HEK293 (cell line): ENCODE measurements at regions not wholly inside any gene's neighbourhood (a gene's known extent, or its start where the extent isn't known, plus 50 kb on each side); places are given as distances from the start of the nearest gene placed in this dataset.
"Not testable (repeated sequence)": the region's sequence is repeated elsewhere in the genome, so short reads cannot be mapped to it uniquely, and the experiment has no call there.

Source experiments
- CTCF ChIA-PET: fragments of 350-600 bp; formaldehyde crosslinking; extraction: SDS; loops from one replicate; lab custom pipeline; 2021; ENCODE audit warnings: antibody characterized with exemption; lab: Yijun Ruan, JAX
- POLR2A ChIA-PET: fragments of 300-600 bp; formaldehyde crosslinking; extraction: SDS; loops from one replicate; lab custom pipeline; 2020; ENCODE audit warnings: antibody characterized with exemption, inconsistent platforms; lab: Yijun Ruan, JAX
- H3K27ac ChIP-seq: fragments of 200-500 bp; sonication (Bioruptor generic); 2 replicates; pipeline ENCODE4 v1.5.1; 2014; ENCODE audit warnings: low read depth, low read length, control low read depth, inconsistent platforms; ENCODE audit errors: extremely low read depth
- H3K36me3 ChIP-seq, 2 experiments: fragments of 200-500 bp in 1 of 2; sonication (Bioruptor generic) in 1 of 2; 1 replicate in 1 of 2; 2 replicates in 1 of 2; pipeline ENCODE4 v1.5.1; 2014 to 2017; ENCODE audit warnings: inconsistent platforms in 2 of 2, low read length in 2 of 2; ENCODE audit not compliant: control insufficient read depth in 2 of 2, insufficient read depth in 1 of 2
- H3K4me1 ChIP-seq: fragments of 200-500 bp; sonication (Bioruptor generic); 2 replicates; pipeline ENCODE4 v1.5.1; 2014; ENCODE audit warnings: mild to moderate bottlenecking, low read length, inconsistent platforms; ENCODE audit not compliant: control insufficient read depth, insufficient read depth
- H3K4me3 ChIP-seq: 2 replicates; pipeline ENCODE4 v1.5.1; 2011; ENCODE audit warnings: low read depth, mild to moderate bottlenecking, control low read depth, low read length, moderate library complexity
- H3K9me3 ChIP-seq: fragments of 200-500 bp; sonication (Bioruptor generic); 2 replicates; pipeline ENCODE4 v1.5.1; 2014; ENCODE audit warnings: low read depth, low read length, inconsistent platforms; ENCODE audit not compliant: control insufficient read depth, insufficient read depth
- ZBTB8A ChIP-seq: fragments of 450-650 bp; formaldehyde crosslinking; IDR thresholded peaks from 2 replicates; pipeline ENCODE4 v1.5.1; 2016; ENCODE audit warnings: missing biosample characterization, missing genetic modification characterization
- ZNF140 ChIP-seq: fragments of 450-650 bp; formaldehyde crosslinking; IDR thresholded peaks from 2 replicates; pipeline ENCODE4 v1.5.1; 2016; ENCODE audit warnings: missing biosample characterization, missing genetic modification characterization
- ZNF292 ChIP-seq: fragments of 450-650 bp; formaldehyde crosslinking; IDR thresholded peaks from 2 replicates; pipeline ENCODE4 v1.5.1; 2016; ENCODE audit warnings: low read depth, missing biosample characterization, missing genetic modification characterization, borderline replicate concordance
- ZNF394 ChIP-seq: fragments of 450-650 bp; formaldehyde crosslinking; IDR thresholded peaks from 2 replicates; pipeline ENCODE4 v1.5.1; 2016; ENCODE audit warnings: missing biosample characterization, missing genetic modification characterization, mild to moderate bottlenecking, moderate library complexity, borderline replicate concordance
- ZNF426 ChIP-seq: fragments of 450-650 bp; formaldehyde crosslinking; IDR thresholded peaks from 2 replicates; pipeline ENCODE4 v1.5.1; 2017; ENCODE audit warnings: missing biosample characterization, missing genetic modification characterization, mild to moderate bottlenecking, inconsistent platforms, moderate library complexity
- ZNF510 ChIP-seq: fragments of 450-650 bp; formaldehyde crosslinking; IDR thresholded peaks from 2 replicates; pipeline ENCODE4 v1.5.1; 2018; ENCODE audit warnings: mild to moderate bottlenecking, missing genetic modification characterization, missing biosample characterization; ENCODE audit not compliant: insufficient replicate concordance
- ZNF555 ChIP-seq: fragments of 450-650 bp; formaldehyde crosslinking; conservative IDR thresholded peaks from 2 replicates; pipeline ENCODE4 v1.5.1; 2017; ENCODE audit warnings: missing biosample characterization, mild to moderate bottlenecking, missing genetic modification characterization, inconsistent platforms
- ZNF558 ChIP-seq: fragments of 450-650 bp; formaldehyde crosslinking; IDR thresholded peaks from 2 replicates; pipeline ENCODE4 v1.5.1; 2016; ENCODE audit warnings: missing biosample characterization, missing genetic modification characterization
- ZNF560 ChIP-seq: fragments of 450-650 bp; formaldehyde crosslinking; IDR thresholded peaks from 2 replicates; pipeline ENCODE4 v1.5.1; 2017; ENCODE audit warnings: missing biosample characterization, missing genetic modification characterization, borderline replicate concordance
- ZNF623 ChIP-seq: fragments of 450-650 bp; formaldehyde crosslinking; IDR thresholded peaks from 2 replicates; pipeline ENCODE4 v1.5.1; 2016; ENCODE audit warnings: missing biosample characterization, missing genetic modification characterization
- ZNF629 ChIP-seq: fragments of 450-650 bp; formaldehyde crosslinking; IDR thresholded peaks from 2 replicates; pipeline ENCODE4 v1.5.1; 2017; ENCODE audit warnings: missing biosample characterization, missing genetic modification characterization
- ZXDB ChIP-seq: fragments of 450-650 bp; formaldehyde crosslinking; IDR thresholded peaks from 2 replicates; pipeline ENCODE4 v1.5.1; 2016; ENCODE audit warnings: missing biosample characterization, missing genetic modification characterization
- TF ChIP-seq, protein P1 (sequence below): fragments of 450-650 bp; formaldehyde crosslinking; conservative IDR thresholded peaks from 2 replicates; pipeline ENCODE4 v1.5.1; 2016; ENCODE audit warnings: low read depth, missing biosample characterization, missing genetic modification characterization
- TF ChIP-seq, protein P2 (sequence below): fragments of 450-650 bp; formaldehyde crosslinking; conservative IDR thresholded peaks from 2 replicates; pipeline ENCODE4 v1.5.1; 2016; ENCODE audit warnings: low read depth, missing biosample characterization, missing genetic modification characterization
- TF ChIP-seq, protein P3 (sequence below): fragments of 450-650 bp; formaldehyde crosslinking; IDR thresholded peaks from 2 replicates; pipeline ENCODE4 v1.5.1; 2016; ENCODE audit warnings: missing biosample characterization, missing genetic modification characterization

DNA sequence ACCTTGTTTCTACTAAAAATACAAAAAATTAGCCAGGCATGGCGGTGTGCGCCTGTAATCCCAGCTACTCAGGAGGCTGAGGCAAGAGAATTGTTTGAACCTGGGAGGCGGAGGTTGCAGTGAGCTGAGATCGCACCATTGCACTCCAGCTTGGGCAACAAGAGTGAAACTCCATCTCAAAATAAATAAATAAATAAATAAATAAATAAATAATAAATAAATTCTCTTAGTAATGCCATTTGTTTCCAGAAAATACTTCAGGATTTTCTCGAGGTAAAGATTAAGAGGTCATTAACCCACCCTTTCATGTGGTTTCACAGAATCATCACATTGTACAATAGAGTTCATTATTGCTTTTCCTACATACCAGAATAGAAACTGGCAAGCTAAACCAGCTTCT, 68.5 kb upstream of the JAK1 start:
- TF ChIP-seq, protein P1, sequence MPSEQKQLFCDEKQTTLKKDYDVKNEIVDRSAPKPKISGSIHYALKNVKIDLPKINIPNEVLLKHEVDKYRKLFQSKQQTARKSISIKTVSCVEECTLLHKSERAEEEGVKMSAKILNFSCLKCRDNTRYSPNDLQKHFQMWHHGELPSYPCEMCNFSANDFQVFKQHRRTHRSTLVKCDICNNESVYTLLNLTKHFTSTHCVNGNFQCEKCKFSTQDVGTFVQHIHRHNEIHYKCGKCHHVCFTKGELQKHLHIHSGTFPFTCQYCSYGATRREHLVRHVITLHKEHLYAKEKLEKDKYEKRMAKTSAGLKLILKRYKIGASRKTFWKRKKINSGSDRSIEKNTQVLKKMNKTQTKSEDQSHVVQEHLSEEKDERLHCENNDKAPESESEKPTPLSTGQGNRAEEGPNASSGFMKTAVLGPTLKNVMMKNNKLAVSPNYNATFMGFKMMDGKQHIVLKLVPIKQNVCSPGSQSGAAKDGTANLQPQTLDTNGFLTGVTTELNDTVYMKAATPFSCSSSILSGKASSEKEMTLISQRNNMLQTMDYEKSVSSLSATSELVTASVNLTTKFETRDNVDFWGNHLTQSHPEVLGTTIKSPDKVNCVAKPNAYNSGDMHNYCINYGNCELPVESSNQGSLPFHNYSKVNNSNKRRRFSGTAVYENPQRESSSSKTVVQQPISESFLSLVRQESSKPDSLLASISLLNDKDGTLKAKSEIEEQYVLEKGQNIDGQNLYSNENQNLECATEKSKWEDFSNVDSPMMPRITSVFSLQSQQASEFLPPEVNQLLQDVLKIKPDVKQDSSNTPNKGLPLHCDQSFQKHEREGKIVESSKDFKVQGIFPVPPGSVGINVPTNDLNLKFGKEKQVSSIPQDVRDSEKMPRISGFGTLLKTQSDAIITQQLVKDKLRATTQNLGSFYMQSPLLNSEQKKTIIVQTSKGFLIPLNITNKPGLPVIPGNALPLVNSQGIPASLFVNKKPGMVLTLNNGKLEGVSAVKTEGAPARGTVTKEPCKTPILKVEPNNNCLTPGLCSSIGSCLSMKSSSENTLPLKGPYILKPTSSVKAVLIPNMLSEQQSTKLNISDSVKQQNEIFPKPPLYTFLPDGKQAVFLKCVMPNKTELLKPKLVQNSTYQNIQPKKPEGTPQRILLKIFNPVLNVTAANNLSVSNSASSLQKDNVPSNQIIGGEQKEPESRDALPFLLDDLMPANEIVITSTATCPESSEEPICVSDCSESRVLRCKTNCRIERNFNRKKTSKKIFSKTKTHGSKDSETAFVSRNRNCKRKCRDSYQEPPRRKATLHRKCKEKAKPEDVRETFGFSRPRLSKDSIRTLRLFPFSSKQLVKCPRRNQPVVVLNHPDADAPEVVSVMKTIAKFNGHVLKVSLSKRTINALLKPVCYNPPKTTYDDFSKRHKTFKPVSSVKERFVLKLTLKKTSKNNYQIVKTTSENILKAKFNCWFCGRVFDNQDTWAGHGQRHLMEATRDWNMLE (tag by site-specific recombination), result peak; percentile 78
- TF ChIP-seq ZNF510 (tag by site-specific recombination), result peak; percentile 46
- TF ChIP-seq ZNF426 (tag by site-specific recombination), result peak; percentile 75
- TF ChIP-seq ZNF629 (tag by site-specific recombination), result 0 out of 2 replicates have a peak, but pooled peaks have one; percentile 17
- TF ChIP-seq ZBTB8A, result 0 out of 2 replicates have a peak, but pooled peaks have one; percentile 24
- TF ChIP-seq ZXDB (tag by site-specific recombination), result peak; percentile 31; the same call in 1 of the 2 replicates
- peak; percentile 62 for TF ChIP-seq ZNF623 (tag by site-specific recombination)
- peak; percentile 38; the same call in 1 of the 2 replicates for TF ChIP-seq ZNF292 (tag by site-specific recombination)
- peak; percentile 41; the same call in 1 of the 2 replicates for TF ChIP-seq ZNF560 (tag by site-specific recombination)
- TF ChIP-seq ZNF558 (tag by site-specific recombination), result 0 out of 2 replicates have a peak, but pooled peaks have one; percentile 20
- peak; percentile 38; the same call in 1 of the 2 replicates for TF ChIP-seq ZNF140
- TF ChIP-seq, protein P2, sequence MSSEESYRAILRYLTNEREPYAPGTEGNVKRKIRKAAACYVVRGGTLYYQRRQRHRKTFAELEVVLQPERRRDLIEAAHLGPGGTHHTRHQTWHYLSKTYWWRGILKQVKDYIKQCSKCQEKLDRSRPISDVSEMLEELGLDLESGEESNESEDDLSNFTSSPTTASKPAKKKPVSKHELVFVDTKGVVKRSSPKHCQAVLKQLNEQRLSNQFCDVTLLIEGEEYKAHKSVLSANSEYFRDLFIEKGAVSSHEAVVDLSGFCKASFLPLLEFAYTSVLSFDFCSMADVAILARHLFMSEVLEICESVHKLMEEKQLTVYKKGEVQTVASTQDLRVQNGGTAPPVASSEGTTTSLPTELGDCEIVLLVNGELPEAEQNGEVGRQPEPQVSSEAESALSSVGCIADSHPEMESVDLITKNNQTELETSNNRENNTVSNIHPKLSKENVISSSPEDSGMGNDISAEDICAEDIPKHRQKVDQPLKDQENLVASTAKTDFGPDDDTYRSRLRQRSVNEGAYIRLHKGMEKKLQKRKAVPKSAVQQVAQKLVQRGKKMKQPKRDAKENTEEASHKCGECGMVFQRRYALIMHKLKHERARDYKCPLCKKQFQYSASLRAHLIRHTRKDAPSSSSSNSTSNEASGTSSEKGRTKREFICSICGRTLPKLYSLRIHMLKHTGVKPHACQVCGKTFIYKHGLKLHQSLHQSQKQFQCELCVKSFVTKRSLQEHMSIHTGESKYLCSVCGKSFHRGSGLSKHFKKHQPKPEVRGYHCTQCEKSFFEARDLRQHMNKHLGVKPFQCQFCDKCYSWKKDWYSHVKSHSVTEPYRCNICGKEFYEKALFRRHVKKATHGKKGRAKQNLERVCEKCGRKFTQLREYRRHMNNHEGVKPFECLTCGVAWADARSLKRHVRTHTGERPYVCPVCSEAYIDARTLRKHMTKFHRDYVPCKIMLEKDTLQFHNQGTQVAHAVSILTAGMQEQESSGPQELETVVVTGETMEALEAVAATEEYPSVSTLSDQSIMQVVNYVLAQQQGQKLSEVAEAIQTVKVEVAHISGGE, result peak; percentile 58; the same call in 1 of the 2 replicates
- TF ChIP-seq, protein P3, sequence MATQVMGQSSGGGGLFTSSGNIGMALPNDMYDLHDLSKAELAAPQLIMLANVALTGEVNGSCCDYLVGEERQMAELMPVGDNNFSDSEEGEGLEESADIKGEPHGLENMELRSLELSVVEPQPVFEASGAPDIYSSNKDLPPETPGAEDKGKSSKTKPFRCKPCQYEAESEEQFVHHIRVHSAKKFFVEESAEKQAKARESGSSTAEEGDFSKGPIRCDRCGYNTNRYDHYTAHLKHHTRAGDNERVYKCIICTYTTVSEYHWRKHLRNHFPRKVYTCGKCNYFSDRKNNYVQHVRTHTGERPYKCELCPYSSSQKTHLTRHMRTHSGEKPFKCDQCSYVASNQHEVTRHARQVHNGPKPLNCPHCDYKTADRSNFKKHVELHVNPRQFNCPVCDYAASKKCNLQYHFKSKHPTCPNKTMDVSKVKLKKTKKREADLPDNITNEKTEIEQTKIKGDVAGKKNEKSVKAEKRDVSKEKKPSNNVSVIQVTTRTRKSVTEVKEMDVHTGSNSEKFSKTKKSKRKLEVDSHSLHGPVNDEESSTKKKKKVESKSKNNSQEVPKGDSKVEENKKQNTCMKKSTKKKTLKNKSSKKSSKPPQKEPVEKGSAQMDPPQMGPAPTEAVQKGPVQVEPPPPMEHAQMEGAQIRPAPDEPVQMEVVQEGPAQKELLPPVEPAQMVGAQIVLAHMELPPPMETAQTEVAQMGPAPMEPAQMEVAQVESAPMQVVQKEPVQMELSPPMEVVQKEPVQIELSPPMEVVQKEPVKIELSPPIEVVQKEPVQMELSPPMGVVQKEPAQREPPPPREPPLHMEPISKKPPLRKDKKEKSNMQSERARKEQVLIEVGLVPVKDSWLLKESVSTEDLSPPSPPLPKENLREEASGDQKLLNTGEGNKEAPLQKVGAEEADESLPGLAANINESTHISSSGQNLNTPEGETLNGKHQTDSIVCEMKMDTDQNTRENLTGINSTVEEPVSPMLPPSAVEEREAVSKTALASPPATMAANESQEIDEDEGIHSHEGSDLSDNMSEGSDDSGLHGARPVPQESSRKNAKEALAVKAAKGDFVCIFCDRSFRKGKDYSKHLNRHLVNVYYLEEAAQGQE (tag by site-specific recombination), result peak; percentile 45; the same call in 1 of the 2 replicates
- peak; percentile 91 for TF ChIP-seq ZNF394 (tag by site-specific recombination)
- TF ChIP-seq ZNF555 (tag by site-specific recombination), result peak; percentile 56
- POLR2A ChIA-PET, result not testable (repeated sequence)

More for the DNA sequence above, 68.5 kb upstream of the JAK1 start:
- H3K4me1 ChIP-seq, H3K36me3 ChIP-seq, CTCF ChIA-PET, H3K9me3 ChIP-seq, H3K27ac ChIP-seq, H3K4me3 ChIP-seq: not testable (repeated sequence)
